ENCODE measurements at regions not wholly inside any gene's neighbourhood (a gene's known extent, or its start where the extent isn't known, plus 50 kb on each side); places are given as distances from the start of the nearest gene placed in this dataset.
A peak's percentile ranks its signal among the peaks of the same experiment; 100 is the strongest.

DNA sequence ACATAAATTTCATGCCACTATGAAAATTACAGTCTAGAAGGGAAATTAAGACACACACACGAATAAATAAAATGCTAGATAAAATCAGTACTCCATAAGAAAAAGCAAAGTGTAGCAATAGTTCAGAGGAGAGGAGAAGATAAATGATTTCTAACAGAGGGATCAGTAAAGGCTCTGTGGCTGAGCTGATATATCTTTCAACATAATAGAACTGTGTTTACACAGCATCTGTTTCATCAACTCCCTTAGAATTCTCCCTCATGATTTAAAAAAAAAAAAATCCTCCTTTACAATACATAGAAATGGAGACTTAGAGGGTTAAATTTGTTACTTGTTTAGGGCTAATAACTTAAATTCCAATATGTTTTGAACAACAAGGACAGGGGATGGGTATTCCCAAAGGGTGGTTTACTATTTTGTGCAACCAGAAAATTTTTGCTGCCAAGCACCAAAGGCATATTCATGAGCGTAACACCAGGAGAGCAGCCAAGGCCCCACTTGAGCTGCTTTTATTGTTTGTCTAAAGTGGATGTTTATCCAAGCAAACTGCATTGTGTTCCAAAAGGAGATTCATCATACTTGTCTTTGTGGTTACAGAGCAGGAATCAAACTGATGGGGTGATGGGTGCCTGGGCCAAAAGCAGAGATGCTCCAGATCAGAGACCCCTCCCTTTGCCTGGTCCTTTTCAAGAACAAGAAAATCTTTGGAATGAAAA, 162.7 kb downstream of the BMP4 start:
- Histone ChIP-seq H3K9ac (ENCODE audit: low read length) (no peak overlapping the region), H3F3A (ENCODE audit: insufficient read depth, low read length) (no peaks in the 10 kb centered on the region), H3K36me3 (ENCODE audit: insufficient read depth, low read length) (no peaks in the 10 kb centered on the region), H3K4me2 (ENCODE audit: low read length) (no peak overlapping the region), H3K79me2 (ENCODE audit: insufficient read depth, low read length) (no peaks in the 10 kb centered on the region), H2AFZ (ENCODE audit: low read length) (no peak overlapping the region), H3K27ac (ENCODE audit: low read depth, low read length, poor library complexity, severe bottlenecking) (no peak overlapping the region), H3K4me3 (ENCODE audit: low read depth, low read length, poor library complexity, severe bottlenecking) (no peak overlapping the region), H3K27me3 (ENCODE audit: insufficient read depth, low read length) (no peaks in the 10 kb centered on the region), H4K20me1 (ENCODE audit: insufficient read depth, low read length) (no peaks in the 10 kb centered on the region), H3K4me1 (ENCODE audit: insufficient read depth, low read length, severe bottlenecking) (no peaks in the 10 kb centered on the region), H3K9me2 (ENCODE audit: low read depth, low read length) (no peaks in the 10 kb centered on the region), H3K9me3 (ENCODE audit: low read length) (no peaks in the 10 kb centered on the region)
- TF ChIP-seq, protein P1, sequence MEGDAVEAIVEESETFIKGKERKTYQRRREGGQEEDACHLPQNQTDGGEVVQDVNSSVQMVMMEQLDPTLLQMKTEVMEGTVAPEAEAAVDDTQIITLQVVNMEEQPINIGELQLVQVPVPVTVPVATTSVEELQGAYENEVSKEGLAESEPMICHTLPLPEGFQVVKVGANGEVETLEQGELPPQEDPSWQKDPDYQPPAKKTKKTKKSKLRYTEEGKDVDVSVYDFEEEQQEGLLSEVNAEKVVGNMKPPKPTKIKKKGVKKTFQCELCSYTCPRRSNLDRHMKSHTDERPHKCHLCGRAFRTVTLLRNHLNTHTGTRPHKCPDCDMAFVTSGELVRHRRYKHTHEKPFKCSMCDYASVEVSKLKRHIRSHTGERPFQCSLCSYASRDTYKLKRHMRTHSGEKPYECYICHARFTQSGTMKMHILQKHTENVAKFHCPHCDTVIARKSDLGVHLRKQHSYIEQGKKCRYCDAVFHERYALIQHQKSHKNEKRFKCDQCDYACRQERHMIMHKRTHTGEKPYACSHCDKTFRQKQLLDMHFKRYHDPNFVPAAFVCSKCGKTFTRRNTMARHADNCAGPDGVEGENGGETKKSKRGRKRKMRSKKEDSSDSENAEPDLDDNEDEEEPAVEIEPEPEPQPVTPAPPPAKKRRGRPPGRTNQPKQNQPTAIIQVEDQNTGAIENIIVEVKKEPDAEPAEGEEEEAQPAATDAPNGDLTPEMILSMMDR (IDR thresholded peaks at IDR 0.05; ENCODE audit: low read length): no peak
- TF ChIP-seq EZH2 (IDR thresholded peaks at IDR 0.05; ENCODE audit: borderline replicate concordance, low read length): no peak

DNA sequence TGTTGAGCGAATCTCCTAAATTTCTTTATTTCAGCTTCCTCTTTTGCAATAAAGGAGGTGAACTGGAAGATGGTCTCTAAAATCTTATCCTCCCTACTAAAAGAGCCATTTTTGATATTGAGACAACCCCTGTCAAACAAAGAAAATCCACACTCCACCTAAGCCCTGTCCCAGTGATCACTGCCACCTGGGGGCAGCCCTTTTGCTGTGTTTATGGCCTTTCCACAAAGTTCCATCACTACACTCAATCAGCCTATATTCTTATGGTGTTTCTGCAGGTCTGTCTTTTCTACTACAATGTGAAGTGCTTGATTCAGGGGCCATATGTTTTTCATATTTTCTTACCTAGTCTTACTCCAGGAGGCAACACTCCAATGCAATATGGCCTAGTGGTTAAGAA, 163.7 kb downstream of the BMP4 start:
- no peak for TF ChIP-seq EZH2 (IDR thresholded peaks at IDR 0.05; ENCODE audit: borderline replicate concordance, low read length)
- TF ChIP-seq, protein P1 (IDR thresholded peaks at IDR 0.05; ENCODE audit: low read length): peak; percentile 11; the same call in 1 of the 2 replicates

DNA sequence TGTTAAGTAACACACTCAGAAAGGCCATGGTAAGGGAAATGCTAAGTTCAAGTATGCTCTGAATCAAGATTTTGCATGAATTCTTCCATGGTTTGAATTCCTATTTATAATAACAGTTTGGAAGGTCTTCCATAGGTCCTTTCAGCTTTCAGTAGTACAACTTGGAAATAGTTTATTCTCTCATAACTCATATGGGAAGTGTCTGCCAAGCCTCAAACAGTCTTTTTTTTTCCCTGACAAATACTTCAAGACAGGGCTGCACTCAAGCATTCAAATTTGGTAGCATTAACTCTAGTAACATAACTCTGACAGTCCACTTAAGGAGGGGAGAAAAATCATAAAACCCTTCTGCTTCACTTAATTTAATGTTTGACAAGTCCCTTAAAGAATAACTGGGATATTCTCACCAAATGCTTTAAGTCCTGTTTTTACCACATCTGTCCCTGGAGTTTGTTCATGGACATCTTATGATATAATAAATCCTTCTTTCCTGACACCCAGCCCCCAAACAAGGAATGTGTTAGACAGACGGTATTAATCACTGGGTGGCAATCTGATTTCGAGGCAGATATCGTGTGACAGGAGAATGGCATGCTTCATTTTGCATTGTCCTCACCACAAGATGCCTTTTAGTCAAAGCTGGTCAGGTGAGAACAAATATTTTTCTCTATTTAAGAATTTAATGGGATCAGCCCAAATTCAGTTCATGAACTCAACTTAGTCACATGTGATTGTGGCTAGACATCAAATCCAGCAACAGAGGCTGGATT, 165.7 kb downstream of the BMP4 start:
- Histone ChIP-seq H3K9me2 (ENCODE audit: low read depth, low read length) (no peaks in the 10 kb centered on the region), H3K27ac (ENCODE audit: low read depth, low read length, poor library complexity, severe bottlenecking) (no peak overlapping the region), H3K4me1 (ENCODE audit: insufficient read depth, low read length, severe bottlenecking) (no peaks in the 10 kb centered on the region), H3K4me2 (ENCODE audit: low read length) (no peak overlapping the region), H3K9me3 (ENCODE audit: low read length) (no peaks in the 10 kb centered on the region), H3K36me3 (ENCODE audit: insufficient read depth, low read length) (no peaks in the 10 kb centered on the region), H3K9ac (ENCODE audit: low read length) (no peak overlapping the region), H3K4me3 (ENCODE audit: low read depth, low read length, poor library complexity, severe bottlenecking) (no peak overlapping the region), H2AFZ (ENCODE audit: low read length) (no peak overlapping the region), H3K27me3 (ENCODE audit: insufficient read depth, low read length) (no peaks in the 10 kb centered on the region), H3F3A (ENCODE audit: insufficient read depth, low read length) (no peaks in the 10 kb centered on the region), H4K20me1 (ENCODE audit: insufficient read depth, low read length) (no peaks in the 10 kb centered on the region), H3K79me2 (ENCODE audit: insufficient read depth, low read length) (no peaks in the 10 kb centered on the region)
- TF ChIP-seq, protein P1 (IDR thresholded peaks at IDR 0.05; ENCODE audit: low read length): no peak
- TF ChIP-seq EZH2 (IDR thresholded peaks at IDR 0.05; ENCODE audit: borderline replicate concordance, low read length): no peak

More for the DNA sequence above, 163.7 kb downstream of the BMP4 start:
- no peaks in the 10 kb centered on the region for H3K36me3 ChIP-seq (ENCODE audit: insufficient read depth, low read length)
- no peaks in the 10 kb centered on the region for H3K9me2 ChIP-seq (ENCODE audit: low read depth, low read length)
- no peaks in the 10 kb centered on the region for H3K9me3 ChIP-seq (ENCODE audit: low read length)
- H4K20me1 ChIP-seq (ENCODE audit: insufficient read depth, low read length): no peaks in the 10 kb centered on the region
- H3K4me2 ChIP-seq (ENCODE audit: low read length): no peak overlapping the region
- no peaks in the 10 kb centered on the region for H3F3A ChIP-seq (ENCODE audit: insufficient read depth, low read length)
- no peaks in the 10 kb centered on the region for H3K79me2 ChIP-seq (ENCODE audit: insufficient read depth, low read length)
- H3K4me1 ChIP-seq (ENCODE audit: insufficient read depth, low read length, severe bottlenecking): no peaks in the 10 kb centered on the region
- H3K27ac ChIP-seq (ENCODE audit: low read depth, low read length, poor library complexity, severe bottlenecking): no peak overlapping the region
- H2AFZ ChIP-seq (ENCODE audit: low read length): no peak overlapping the region
- H3K9ac ChIP-seq (ENCODE audit: low read length): no peak overlapping the region
- no peak overlapping the region for H3K4me3 ChIP-seq (ENCODE audit: low read depth, low read length, poor library complexity, severe bottlenecking)
- H3K27me3 ChIP-seq (ENCODE audit: insufficient read depth, low read length): no peaks in the 10 kb centered on the region
